ENCODE measurements at regions not wholly inside any gene's neighbourhood (a gene's known extent, or its start where the extent isn't known, plus 50 kb on each side); places are given as distances from the start of the nearest gene placed in this dataset.

DNA sequence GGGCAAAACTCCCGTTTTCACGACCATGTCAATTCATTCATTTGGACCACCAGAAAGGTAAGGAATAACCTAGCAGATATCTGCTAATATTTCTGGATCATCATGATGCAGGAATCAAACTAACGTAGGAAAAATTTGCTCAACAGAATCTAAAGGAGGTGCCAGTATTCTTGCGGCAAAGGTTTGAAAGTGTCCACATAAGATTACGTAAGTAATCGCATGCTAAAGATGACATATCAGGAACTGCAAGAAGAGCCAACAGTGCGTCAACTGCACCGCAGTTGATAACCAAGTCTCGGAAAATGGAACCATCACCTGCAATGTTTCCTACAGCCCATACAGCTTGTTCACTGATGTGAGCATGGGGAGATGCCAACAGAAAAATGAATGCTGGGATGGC lies 194.1 kb upstream of the ZNF804B start:
- TF ChIP-seq EZH2 (IDR thresholded peaks at IDR 0.05) (no peak), POLR2AphosphoS5 (IDR thresholded peaks at IDR 0.05; ENCODE audit: borderline replicate concordance, low read depth, low read length) (no peak)

All from SK-N-MC (cell line).